ENCODE measurements at regions not wholly inside any gene's neighbourhood (a gene's known extent, or its start where the extent isn't known, plus 50 kb on each side); places are given as distances from the start of the nearest gene placed in this dataset.

GRCh38 chr1:219699870-219700269, 87.0 kb upstream of the ZC3H11B start:
- TF ChIP-seq POLR2A (IDR thresholded peaks at IDR 0.05; ENCODE audit: low read depth, low read length) (no peak), RFX5 (IDR thresholded peaks at IDR 0.05; ENCODE audit: low read depth, low read length) (no peak), RAD21 (IDR thresholded peaks at IDR 0.05; ENCODE audit: low read length) (no peak)
- TF ChIP-seq, protein P1, sequence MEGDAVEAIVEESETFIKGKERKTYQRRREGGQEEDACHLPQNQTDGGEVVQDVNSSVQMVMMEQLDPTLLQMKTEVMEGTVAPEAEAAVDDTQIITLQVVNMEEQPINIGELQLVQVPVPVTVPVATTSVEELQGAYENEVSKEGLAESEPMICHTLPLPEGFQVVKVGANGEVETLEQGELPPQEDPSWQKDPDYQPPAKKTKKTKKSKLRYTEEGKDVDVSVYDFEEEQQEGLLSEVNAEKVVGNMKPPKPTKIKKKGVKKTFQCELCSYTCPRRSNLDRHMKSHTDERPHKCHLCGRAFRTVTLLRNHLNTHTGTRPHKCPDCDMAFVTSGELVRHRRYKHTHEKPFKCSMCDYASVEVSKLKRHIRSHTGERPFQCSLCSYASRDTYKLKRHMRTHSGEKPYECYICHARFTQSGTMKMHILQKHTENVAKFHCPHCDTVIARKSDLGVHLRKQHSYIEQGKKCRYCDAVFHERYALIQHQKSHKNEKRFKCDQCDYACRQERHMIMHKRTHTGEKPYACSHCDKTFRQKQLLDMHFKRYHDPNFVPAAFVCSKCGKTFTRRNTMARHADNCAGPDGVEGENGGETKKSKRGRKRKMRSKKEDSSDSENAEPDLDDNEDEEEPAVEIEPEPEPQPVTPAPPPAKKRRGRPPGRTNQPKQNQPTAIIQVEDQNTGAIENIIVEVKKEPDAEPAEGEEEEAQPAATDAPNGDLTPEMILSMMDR (conservative IDR thresholded peaks at IDR 0.05; ENCODE audit: low read depth, low read length), result no peak
